Naive B cell (primary cell): ENCODE measurements at regions not wholly inside any gene's neighbourhood (a gene's known extent, or its start where the extent isn't known, plus 50 kb on each side); places are given as distances from the start of the nearest gene placed in this dataset.

ENCODE experiments used
- ATAC-seq, 2 donors: fragments of 150-1000 bp; cut with Tn5 transposase; 2 replicates each; pipeline ENCODE4 v1.10.0; 2021; ENCODE audit warnings: low read depth in 2 of 2, mild to moderate bottlenecking in 2 of 2, moderate library complexity in 2 of 2
- DNase-seq: peaks from one replicate; pipeline ENCODE4 v3.0.0; 2022
- H3K27ac Mint-ChIP-seq, 6 donors: one replicate each; pipeline ENCODE4 v1.8.0; 2020 to 2022; ENCODE audit warnings: mild to moderate bottlenecking in 6 of 6, mixed read lengths in 6 of 6, moderate library complexity in 5 of 6, inconsistent platforms in 2 of 6
- H3K27me3 Mint-ChIP-seq, 3 donors: one replicate each; pipeline ENCODE4 v1.8.0; 2021 to 2022; ENCODE audit warnings: mixed read lengths in 3 of 3, mild to moderate bottlenecking in 1 of 3
- H3K36me3 Mint-ChIP-seq, 2 donors: one replicate each; pipeline ENCODE4 v1.8.0; 2020 to 2022; ENCODE audit warnings: mixed read lengths in 2 of 2, inconsistent platforms in 1 of 2, mild to moderate bottlenecking in 1 of 2
- H3K4me1 Mint-ChIP-seq, 3 donors: one replicate each; pipeline ENCODE4 v1.8.0; 2020 to 2022; ENCODE audit warnings: mixed read lengths in 3 of 3, inconsistent platforms in 1 of 3, mild to moderate bottlenecking in 1 of 3, moderate library complexity in 1 of 3
- H3K4me3 Mint-ChIP-seq, 8 donors: one replicate each; pipeline ENCODE4 v1.8.0; 2020 to 2022; ENCODE audit warnings: mild to moderate bottlenecking in 8 of 8, mixed read lengths in 8 of 8, moderate library complexity in 8 of 8, inconsistent platforms in 2 of 8
- H3K9me3 Mint-ChIP-seq, 7 donors: one replicate each; pipeline ENCODE4 v1.8.0; 2020 to 2022; ENCODE audit warnings: mixed read lengths in 7 of 7, mild to moderate bottlenecking in 5 of 7, inconsistent platforms in 2 of 7, moderate library complexity in 1 of 7

DNA sequence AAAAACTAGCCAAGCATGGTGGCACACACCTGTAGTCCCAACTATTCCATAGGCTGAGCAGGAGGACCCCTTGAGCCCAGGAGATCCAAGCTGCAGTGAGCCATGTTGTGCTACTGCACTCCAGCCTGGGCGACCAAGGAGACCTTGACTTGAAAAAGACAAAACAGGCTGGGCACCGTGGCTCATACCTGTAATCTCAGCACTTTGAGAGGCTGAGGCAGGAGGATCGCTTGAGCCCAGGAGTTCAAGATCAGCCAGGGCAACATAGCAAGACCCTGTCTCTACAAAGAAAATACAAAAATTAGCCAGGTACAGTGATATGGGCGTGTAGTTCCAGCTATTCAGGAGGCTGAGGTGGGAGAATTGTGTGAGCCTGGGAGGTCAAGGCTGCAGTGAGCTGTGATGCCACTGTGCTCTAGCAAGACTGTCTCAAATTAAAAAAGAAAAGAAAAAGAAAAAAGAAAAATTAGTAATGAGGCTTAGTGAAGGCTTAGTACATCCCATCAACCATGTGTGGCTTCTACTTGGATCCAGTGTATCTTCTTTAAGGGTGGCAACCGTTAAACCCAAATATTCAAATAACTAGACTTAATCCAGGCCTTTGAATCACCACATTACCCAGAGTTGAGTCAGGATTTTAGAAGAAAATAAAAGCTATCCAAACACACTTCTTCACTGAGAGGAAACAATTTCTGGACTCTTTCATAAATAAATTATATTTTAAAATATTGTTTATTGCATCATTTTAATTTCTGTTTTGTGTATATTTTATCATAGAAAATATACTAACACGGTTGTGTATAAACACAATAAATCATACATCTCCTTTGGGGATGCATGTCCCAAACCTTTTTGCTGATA lies 74.3 kb upstream of the RAB4A start:
- H3K36me3 Mint-ChIP-seq = no peaks in the 10 kb centered on the region
- peaks cover 0 to 11% (median 6%) of the 10 kb centered on the region in 3 donors for H3K4me1 Mint-ChIP-seq
- H3K27ac Mint-ChIP-seq = peak overlapping the region in 1 of 6 donors; percentile 30
- H3K27me3 Mint-ChIP-seq = peaks cover 0 to 8% (median 4%) of the 10 kb centered on the region in 3 donors
- H3K4me3 Mint-ChIP-seq = no peak overlapping the region
- peaks cover 0 to 2% (median 0%) of the 10 kb centered on the region in 7 donors for H3K9me3 Mint-ChIP-seq
- ATAC-seq = no peak
- DNase-seq = no peak

DNA sequence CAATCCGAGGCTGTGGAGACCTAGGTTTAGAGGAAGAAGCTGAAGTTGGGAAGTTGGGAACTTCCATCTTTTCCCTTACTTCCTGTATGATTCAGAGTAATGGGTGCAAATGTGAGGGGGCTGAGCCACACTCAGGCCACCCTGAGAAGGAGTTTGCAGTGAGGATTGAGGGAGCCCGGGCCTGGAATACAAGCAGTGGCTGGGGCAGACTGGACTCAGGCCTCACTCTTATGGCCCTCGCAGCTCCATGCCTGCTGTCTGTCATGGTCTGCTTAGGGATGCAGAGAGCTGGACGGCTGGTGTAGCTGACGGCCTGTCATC lies 73.7 kb upstream of the RAB4A start:
- ATAC-seq = no peak
- H3K27ac Mint-ChIP-seq = peak overlapping the region in 2 of 6 donors; percentile 22 to 30

DNA sequence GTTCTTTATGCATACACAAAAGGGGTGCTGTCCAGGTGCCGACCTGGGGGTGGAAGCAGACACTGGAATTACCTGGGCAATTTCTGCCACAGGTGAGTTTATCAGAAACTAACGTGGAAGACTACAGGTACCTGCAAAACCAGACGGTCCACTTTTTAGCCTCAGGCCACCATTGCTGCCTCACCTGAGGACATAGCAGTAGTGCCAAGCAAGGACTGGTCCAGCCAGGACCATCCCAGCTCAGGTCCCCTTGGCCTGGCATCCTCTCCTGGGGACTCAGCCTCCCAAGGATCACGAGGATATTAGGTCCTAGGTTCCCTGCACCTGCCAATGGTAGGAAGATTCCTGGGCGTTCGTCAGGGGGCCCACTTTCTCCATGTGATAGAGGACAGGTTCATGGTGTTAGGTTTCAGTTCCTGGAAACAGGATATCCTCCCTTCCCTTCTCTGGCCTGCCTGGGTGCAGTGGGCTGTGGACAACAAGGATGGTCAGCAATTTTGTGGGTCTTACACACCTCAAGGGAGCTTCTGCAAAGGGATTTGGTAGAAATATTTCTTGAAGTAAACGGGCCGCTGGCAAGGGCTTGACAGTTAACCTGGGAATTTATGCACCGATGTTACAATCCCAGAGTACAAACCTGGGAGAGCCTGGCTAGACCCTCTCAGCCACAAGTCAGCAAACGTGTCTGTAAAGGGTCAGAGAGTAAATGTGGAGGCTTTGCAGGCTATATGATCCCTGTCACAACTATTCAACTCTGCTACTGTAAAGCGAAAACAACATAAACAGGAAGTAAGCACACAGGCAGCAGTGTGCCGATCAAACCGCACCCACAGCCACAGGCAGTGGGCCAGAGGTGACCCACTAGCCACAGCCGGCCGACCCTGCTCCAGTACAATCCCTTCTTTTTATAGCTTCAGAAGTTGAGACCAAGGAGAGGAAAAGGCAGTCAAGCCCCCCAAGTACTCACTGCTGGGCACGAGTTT lies 71.4 kb upstream of the RAB4A start:
- H3K9me3 Mint-ChIP-seq = peaks cover 0 to 2% (median 0%) of the 10 kb centered on the region in 7 donors
- ATAC-seq = no peak
- H3K27ac Mint-ChIP-seq = no peak overlapping the region
- H3K4me3 Mint-ChIP-seq = peak overlapping the region in 1 of 8 donors; percentile 45
- H3K4me1 Mint-ChIP-seq = peaks cover 0 to 11% (median 6%) of the 10 kb centered on the region in 3 donors
- H3K27me3 Mint-ChIP-seq = no peaks in the 10 kb centered on the region
- no peak for DNase-seq
- no peaks in the 10 kb centered on the region for H3K36me3 Mint-ChIP-seq

More for the DNA sequence above, 73.7 kb upstream of the RAB4A start:
- Mint-ChIP-seq H3K27me3 (peaks cover 0 to 8% (median 4%) of the 10 kb centered on the region in 3 donors), H3K9me3 (peaks cover 0 to 2% (median 0%) of the 10 kb centered on the region in 7 donors), H3K4me3 (no peak overlapping the region), H3K36me3 (no peaks in the 10 kb centered on the region), H3K4me1 (peaks cover 0 to 11% (median 6%) of the 10 kb centered on the region in 3 donors)
- DNase-seq = no peak

DNA sequence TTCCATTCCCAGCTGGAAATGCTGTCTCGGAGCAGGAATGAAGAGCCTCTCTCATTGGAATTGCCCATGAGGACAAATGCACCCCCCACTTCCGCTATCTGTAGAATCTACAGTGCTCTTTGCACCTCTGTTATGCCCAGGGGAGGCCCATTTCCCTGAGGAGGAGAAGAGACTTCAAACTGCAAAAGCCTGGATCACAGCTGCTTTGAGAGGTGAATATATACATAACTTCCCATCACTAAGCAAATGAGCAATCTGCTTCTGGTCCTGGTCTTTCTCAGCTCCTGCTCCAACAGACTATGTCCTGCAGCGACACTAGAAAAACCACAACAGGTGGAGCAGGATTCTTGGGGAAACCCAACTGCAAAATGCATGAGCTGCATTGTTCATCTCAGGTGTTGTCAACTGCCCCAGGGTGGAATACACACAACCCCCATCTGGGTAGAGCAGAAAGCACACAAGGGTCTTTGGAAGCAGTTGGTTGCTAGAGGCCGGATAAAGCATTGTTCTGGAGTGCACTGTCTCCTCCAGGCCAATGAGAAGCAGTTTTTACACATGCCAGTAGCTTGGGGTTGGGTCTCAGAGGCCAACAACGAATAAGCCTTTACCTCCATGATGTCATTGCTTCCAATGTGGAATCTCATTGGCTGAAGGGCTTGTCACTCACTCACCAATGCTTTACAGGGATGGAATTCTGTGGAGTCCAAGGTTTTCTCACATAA lies 67.7 kb upstream of the RAB4A start:
- DNase-seq = no peak
- Mint-ChIP-seq H3K9me3 (no peaks in the 10 kb centered on the region), H3K27me3 (peaks cover 0 to 15% (median 7%) of the 10 kb centered on the region in 3 donors), H3K36me3 (no peaks in the 10 kb centered on the region), H3K4me1 (peaks cover 0 to 11% (median 6%) of the 10 kb centered on the region in 3 donors), H3K27ac (peak overlapping the region in 1 of 6 donors; percentile 65), H3K4me3 (no peak overlapping the region)
- ATAC-seq = no peak

DNA sequence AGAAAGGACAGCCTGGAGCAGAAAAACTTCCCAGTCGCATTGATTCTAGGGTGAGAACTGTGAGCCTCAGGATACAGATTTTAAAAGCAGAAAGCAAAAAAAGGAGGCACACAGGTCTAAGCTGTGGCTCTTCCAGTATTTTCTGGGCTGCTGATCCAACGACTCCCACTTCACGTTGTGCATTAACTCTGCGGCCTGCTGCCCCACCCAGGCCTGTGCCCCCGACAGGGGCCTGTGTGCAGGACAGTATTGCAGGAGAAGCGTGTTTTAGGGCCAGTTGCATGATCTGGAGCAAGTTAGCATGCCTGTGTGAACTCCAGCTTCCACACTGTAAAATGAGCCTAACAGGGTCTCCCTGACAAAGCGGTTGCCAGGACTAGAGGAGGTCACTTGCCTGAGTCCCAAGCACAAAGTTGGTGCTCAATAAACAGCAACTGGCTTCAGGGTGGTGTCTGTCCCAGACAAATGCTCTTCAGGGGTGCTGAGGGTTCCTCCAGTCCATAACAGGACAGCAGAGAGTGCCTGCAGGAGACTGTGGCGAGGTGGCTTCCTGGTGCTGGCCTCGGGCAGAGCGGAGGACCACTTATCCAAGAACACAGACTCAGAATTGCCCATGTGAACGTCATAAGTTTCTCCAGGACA lies 66.8 kb upstream of the RAB4A start:
- Mint-ChIP-seq H3K36me3 (no peaks in the 10 kb centered on the region), H3K9me3 (no peaks in the 10 kb centered on the region), H3K27ac (no peak overlapping the region), H3K27me3 (peaks cover 0 to 15% (median 7%) of the 10 kb centered on the region in 3 donors), H3K4me1 (peaks cover 0 to 10% (median 6%) of the 10 kb centered on the region in 3 donors), H3K4me3 (no peak overlapping the region)
- DNase-seq (no peak), ATAC-seq (no peak)

DNA sequence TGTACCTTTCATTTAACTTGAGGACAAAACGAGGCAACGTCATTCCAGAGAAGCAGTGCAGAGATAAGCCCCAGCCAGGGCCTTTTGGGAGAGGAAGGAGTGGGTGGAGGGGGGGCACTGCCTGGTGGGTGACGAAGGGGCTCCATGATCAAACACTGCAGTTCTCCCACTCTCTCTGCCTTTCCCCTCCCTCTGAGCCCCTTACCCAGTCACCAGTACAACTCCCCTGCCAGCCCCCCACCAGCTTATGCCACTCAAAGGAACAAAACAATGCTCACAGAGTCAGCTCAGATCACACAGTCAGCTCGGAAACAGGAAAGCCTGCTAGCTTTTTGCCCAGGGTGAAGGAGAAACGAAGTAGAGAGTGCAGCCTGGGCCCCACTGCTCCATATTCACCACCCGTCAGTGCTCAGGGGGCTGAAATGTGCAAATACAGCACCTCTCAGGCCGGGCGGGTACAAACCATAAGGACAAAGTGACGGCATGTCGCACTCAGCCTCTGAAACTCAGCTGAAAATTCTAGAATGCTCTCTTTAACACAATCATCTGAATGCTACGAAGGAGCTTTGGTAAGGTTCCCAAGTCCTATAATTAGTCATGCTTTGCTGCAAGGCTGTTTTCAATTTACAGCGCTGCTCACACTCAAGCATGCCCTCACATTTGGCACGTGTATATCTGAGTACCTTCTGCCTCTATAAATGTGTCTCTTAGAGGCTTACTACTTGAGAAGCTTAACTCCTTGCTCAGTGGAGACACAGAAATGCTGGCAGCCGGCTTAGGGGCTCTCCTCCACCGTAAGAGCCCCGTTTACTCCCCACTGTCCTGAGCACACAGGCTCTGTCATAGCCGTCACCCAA lies 65.8 kb upstream of the RAB4A start:
- ATAC-seq = no peak
- Mint-ChIP-seq H3K4me1 (no peaks in the 10 kb centered on the region), H3K36me3 (no peaks in the 10 kb centered on the region), H3K9me3 (no peaks in the 10 kb centered on the region), H3K4me3 (no peak overlapping the region), H3K27ac (no peak overlapping the region), H3K27me3 (peaks cover 0 to 15% (median 7%) of the 10 kb centered on the region in 3 donors)
- no peak for DNase-seq

DNA sequence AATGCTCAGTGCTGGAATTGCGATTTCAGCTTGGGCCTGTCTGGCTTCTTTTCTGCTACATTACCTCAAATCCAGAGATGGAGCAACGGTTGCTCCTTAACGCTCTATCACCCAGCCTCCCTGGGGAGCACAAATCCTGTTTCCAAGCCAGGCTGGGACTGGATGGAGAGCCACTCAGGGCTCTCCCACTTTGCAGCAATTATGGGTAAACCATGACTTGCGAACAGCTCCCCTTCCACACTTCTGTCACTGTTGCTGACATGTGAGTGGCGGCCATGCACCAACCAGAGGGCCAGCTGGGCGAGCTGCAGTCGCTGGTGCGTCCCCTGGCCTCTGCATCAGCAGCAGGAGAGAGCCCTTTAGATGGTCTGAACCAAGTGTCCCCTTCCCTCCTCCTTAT lies 65.1 kb upstream of the RAB4A start:
- H3K36me3 Mint-ChIP-seq = no peaks in the 10 kb centered on the region
- ATAC-seq = no peak
- peaks cover 0 to 15% (median 7%) of the 10 kb centered on the region in 3 donors for H3K27me3 Mint-ChIP-seq
- no peaks in the 10 kb centered on the region for H3K9me3 Mint-ChIP-seq
- DNase-seq = no peak
- no peak overlapping the region for H3K27ac Mint-ChIP-seq
- peak overlapping the region in 1 of 8 donors; percentile 78 for H3K4me3 Mint-ChIP-seq
- H3K4me1 Mint-ChIP-seq = no peaks in the 10 kb centered on the region

DNA sequence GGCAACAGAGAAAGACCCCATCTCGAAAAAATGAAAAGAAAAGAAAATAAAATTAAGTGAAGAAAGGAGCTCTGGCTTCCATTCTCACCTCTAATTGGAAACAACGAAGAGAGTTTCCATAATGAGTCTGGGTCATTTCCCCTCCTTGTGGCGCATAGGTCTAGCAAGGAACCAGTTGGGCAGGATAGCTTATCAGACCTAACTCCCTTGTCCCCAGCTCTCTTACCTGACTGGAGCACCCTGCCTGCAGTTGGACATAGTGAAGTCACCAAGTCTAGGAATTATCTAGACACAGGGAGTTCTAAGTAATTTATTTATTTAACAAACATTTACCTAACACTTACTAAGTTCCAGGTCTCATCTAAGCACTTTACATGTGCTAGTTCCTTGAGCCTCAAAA lies 63.0 kb upstream of the RAB4A start:
- Mint-ChIP-seq H3K27ac (no peak overlapping the region), H3K36me3 (no peaks in the 10 kb centered on the region), H3K4me1 (no peaks in the 10 kb centered on the region), H3K27me3 (peaks cover 0 to 15% (median 7%) of the 10 kb centered on the region in 3 donors), H3K9me3 (no peaks in the 10 kb centered on the region), H3K4me3 (no peak overlapping the region)
- no peak for ATAC-seq
- DNase-seq = no peak

DNA sequence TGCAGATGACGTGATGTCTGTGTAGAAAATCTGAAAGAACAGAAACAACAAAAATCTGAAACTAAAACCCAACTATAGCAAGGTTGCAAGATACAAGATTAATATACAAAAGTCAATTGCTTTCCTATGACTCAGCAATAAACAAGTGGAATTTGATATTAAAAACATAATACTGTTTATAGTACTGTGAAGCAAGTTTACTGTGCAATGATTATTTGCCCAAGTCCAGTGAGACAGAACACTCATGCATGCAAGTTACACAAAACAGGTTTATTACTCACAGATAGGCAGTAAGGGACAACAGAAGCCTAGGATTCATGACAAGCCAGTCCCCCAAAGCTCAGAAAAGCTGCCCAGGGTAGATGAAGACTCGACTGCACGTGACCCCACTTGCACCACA lies 62.4 kb upstream of the RAB4A start:
- ATAC-seq (no peak), DNase-seq (no peak)
- peaks cover 0 to 15% (median 7%) of the 10 kb centered on the region in 3 donors for H3K27me3 Mint-ChIP-seq
- no peaks in the 10 kb centered on the region for H3K4me1 Mint-ChIP-seq
- no peaks in the 10 kb centered on the region for H3K9me3 Mint-ChIP-seq
- H3K36me3 Mint-ChIP-seq = no peaks in the 10 kb centered on the region
- no peak overlapping the region for H3K27ac Mint-ChIP-seq
- H3K4me3 Mint-ChIP-seq = no peak overlapping the region

DNA sequence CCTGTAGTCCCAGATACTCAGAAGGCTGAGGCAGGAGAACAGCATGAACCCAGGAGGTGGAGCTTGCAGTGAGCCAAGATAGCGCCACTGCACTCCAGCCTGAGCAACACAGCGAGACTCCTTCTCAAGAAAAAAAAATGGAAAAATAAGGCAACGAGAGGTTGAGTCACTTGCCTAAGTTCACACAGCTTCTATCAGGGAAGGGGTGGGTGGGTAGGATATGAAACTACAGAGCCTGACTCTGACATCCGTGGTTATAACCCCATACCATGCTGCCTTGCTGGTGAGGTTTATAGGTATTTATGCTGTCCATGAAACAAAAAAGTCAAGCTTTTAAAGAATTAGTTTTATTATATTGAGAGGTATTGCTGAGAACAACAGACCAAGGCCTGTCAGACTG lies 61.5 kb upstream of the RAB4A start:
- Mint-ChIP-seq H3K27ac (peak overlapping the region in 1 of 6 donors; percentile 28), H3K4me3 (no peak overlapping the region), H3K9me3 (no peaks in the 10 kb centered on the region), H3K4me1 (no peaks in the 10 kb centered on the region), H3K27me3 (peaks cover 0 to 15% (median 7%) of the 10 kb centered on the region in 3 donors), H3K36me3 (no peaks in the 10 kb centered on the region)
- ATAC-seq (no peak), DNase-seq (no peak)

DNA sequence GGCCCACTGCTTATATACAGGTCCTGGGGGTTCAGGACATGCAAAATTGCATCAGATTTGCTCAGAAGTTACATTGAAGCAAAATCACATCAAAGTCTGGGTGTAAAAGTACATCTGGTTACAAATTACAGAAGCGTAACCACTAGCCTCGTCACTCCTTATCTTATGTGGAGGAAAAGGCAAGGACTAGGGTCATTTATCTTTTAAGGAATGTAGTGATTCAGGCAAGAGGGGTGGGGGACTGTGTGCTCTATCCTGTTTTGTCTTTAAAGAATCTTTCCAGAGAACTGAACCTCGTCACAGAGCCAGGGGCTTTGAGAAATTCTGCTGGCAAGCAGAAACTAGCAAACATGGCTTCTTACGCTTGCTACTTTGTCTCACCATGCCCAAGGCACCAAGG lies 61.1 kb upstream of the RAB4A start:
- Mint-ChIP-seq H3K27me3 (peaks cover 0 to 15% (median 7%) of the 10 kb centered on the region in 3 donors), H3K36me3 (no peaks in the 10 kb centered on the region), H3K4me3 (no peak overlapping the region), H3K27ac (no peak overlapping the region), H3K9me3 (no peaks in the 10 kb centered on the region), H3K4me1 (no peaks in the 10 kb centered on the region)
- DNase-seq (no peak), ATAC-seq (no peak)

DNA sequence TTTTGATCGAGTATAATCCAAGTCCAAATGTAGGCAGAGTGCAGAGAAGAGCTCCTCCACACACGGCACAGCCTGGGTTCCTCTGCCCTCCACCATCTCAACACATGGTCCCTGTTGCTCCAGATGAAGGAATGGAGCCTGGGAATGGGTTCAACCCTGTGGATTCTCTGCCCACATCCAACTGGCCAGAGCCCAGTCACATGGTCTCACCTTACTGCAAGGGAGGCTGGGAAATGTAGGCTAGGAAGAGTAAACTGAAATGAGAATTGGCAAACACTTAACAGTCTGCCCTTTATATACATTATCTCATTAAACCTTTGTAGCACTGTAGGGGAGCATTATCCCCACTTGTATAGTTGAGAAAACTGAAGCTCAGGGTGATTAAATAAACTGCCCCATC lies 60.1 kb upstream of the RAB4A start:
- ATAC-seq (no peak), DNase-seq (no peak)
- Mint-ChIP-seq H3K4me3 (no peak overlapping the region), H3K27me3 (peaks cover 0 to 14% (median 7%) of the 10 kb centered on the region in 3 donors), H3K27ac (no peak overlapping the region), H3K9me3 (no peaks in the 10 kb centered on the region), H3K4me1 (no peaks in the 10 kb centered on the region), H3K36me3 (no peaks in the 10 kb centered on the region)
